ENCODE measurements at regions not wholly inside any gene's neighbourhood (a gene's known extent, or its start where the extent isn't known, plus 50 kb on each side); places are given as distances from the start of the nearest gene placed in this dataset.
A peak's percentile ranks its signal among the peaks of the same experiment; 100 is the strongest.
"Not testable (repeated sequence)": the region's sequence is repeated elsewhere in the genome, so short reads cannot be mapped to it uniquely, and the experiment has no call there.

DNA sequence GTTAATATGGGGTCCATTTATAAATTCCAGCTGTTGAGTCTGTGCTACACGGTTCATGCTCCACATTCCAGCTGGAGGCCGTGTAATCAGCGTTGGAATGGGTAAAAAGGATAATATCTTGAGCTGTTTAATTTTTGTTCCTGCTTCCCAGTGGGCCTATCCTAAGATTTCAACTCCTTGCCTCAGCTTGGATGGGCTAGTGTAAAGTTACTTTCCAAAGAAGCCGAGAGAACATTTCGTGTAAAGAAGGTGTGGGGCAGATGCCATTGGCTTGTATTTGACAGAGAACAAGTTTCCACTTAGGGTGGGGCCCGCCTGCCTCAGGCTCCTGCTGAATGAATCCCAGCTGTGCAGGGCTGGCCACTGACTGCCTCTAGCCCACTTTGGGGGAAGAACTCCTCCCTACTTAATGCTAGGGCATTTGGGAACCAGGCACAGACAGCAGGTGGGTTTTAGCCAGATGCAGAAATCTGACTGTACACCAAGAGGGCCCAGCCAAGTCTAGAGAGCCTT is 125.9 kb upstream of the LYZL2 start:
- intact Hi-C loops (cut with micrococcal nuclease) = no loop called here
- no peaks in the 10 kb centered on the region for H3K27me3 Mint-ChIP-seq
- peaks cover 29% of the 10 kb centered on the region for H3K4me1 Mint-ChIP-seq
- H3K27ac Mint-ChIP-seq = no peak overlapping the region
- peaks cover 8% of the 10 kb centered on the region for H3K9me3 Mint-ChIP-seq
- DNase-seq = no peak
- no peaks in the 10 kb centered on the region for H3K36me3 Mint-ChIP-seq (ENCODE audit: low read depth)
- no peak overlapping the region for H3K4me3 Mint-ChIP-seq

DNA sequence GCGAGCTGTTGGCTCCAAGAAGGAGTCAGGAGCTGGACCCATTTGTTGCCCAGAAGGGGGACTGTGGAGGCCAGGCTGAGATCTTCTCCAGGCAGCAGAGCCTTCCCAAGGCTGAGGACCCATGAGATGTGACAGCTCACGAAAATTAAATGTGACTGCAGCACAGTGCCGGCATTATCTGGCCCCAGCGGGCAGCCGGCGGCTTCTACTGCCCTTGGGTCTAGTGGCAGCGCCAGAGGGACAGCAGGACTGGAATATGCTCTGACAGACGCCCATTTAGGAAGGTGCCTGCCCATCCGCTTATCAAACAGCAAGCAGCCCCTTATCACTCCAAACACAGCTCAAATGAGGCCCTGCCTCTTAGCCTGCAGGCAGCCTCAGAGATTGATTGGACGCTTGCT is 122.9 kb upstream of the LYZL2 start:
- H3K4me1 Mint-ChIP-seq = peaks cover 40% of the 10 kb centered on the region
- intact Hi-C loops (cut with micrococcal nuclease) = no loop called here

DNA sequence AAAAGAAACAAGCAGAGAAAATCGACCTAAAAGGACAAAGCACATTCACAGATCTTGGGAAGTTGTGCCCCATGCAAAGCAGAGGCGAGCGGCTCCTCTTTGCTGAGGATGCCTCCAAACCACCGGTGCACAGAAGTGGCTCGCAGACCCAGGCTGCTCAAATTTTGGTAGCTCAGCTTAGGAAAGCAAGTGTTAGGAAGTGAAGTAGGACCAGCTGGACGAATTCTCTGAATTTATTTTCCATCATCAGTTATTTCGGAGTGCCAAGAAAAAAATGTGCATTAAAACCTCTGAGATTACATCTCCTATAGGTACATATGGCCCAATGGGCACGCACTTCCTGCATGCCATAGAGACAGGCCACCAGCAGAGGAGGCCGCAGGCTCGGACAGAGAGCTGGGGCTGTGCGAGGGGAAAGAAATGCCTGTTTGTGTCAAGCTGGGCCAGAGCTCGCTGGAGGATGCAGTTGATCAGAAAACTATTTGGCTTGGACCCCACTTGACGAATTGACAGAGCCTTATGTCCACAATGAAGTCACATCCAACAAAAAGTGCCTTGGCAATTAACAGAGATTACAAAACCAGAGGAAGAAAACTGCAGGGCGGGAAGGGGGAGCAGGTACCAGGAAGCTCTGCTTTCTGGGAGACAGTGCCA is 122.3 kb upstream of the LYZL2 start:
- Mint-ChIP-seq H3K4me3 (peak overlapping the region; percentile 53), H3K4me1 (peaks cover 45% of the 10 kb centered on the region), H3K9me3 (peaks cover 4% of the 10 kb centered on the region), H3K27ac (peak overlapping the region; percentile 59), H3K27me3 (no peaks in the 10 kb centered on the region), H3K36me3 (ENCODE audit: low read depth) (peaks cover 3% of the 10 kb centered on the region)
- intact Hi-C loops (cut with micrococcal nuclease) = loop anchor here (2.0 kb wide), 1 partner anchor 15 kb away; no protein-coding TSS in a partner anchor
- no peak for DNase-seq

More for the DNA sequence above, 122.9 kb upstream of the LYZL2 start:
- Mint-ChIP-seq H3K27ac (peak overlapping the region; percentile 59), H3K36me3 (ENCODE audit: low read depth) (peaks cover 3% of the 10 kb centered on the region), H3K27me3 (no peaks in the 10 kb centered on the region), H3K4me3 (no peak overlapping the region), H3K9me3 (peaks cover 4% of the 10 kb centered on the region)
- no peak for DNase-seq

DNA sequence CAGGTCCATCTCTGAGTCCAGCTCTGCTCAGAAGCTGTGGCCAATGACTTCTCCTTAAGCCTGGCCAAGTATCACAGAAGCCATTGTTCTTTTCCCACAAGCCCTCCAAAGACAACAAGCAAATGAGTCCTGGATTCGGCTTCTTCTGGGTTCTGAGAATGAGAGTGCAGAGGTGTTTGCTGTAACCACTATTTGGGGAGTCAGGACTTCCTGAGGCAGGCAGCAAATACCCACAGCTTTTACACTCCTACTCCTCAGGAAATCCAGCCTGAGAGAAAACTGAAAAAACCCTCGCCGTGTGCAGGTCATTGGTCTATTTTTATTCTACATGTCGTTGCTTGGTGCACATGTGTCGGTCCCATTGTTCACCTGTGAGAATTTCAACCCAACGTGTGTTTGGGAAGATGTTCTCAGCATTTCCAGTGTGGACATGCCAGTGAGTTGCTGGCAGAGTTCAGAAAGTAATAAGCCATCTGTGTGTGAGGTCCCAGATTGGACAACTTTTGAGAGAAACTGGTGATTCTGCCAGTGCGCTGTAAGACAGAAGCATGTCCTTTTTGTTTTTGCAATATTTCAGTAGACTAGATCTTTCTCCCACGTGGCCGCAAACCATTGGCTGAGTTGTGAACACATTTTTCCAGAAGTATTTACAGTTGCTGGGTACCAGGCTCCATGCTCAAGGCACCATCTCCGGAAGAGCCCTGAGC is 121.6 kb upstream of the LYZL2 start:
- H3K9me3 Mint-ChIP-seq = no peaks in the 10 kb centered on the region
- H3K4me3 Mint-ChIP-seq = peak overlapping the region; percentile 53
- peak overlapping the region; percentile 59 for H3K27ac Mint-ChIP-seq
- H3K36me3 Mint-ChIP-seq (ENCODE audit: low read depth) = peaks cover 3% of the 10 kb centered on the region
- no peaks in the 10 kb centered on the region for H3K27me3 Mint-ChIP-seq
- peaks cover 45% of the 10 kb centered on the region for H3K4me1 Mint-ChIP-seq
- peak; percentile 72 for DNase-seq
- intact Hi-C loops (cut with micrococcal nuclease) = loop anchor here (2.0 kb wide), 1 partner anchor 14 kb away; no protein-coding TSS in a partner anchor

DNA sequence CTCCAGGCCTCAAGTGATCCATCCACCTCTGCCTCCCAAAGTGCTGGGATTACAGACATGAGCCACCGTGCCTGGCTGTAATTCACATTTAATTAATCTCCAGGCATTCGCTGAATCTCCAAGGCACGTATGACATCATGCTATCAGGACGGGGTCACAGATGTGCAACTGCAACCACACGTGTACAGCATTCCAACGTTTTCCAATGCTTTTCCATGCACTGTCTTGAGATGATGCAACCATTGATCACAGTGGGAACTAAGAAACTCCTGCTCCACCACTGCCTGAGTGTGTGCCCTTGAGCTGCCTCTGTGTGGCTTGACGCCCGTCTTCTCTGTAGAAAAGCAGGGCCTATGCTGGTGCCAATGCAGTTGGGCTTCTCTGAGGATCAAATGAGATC is 119.8 kb upstream of the LYZL2 start:
- H3K9me3 Mint-ChIP-seq = no peaks in the 10 kb centered on the region
- H3K4me3 Mint-ChIP-seq = no peak overlapping the region
- H3K36me3 Mint-ChIP-seq (ENCODE audit: low read depth) = peaks cover 3% of the 10 kb centered on the region
- no peaks in the 10 kb centered on the region for H3K27me3 Mint-ChIP-seq
- no peak for DNase-seq
- H3K27ac Mint-ChIP-seq = peak overlapping the region; percentile 14
- peaks cover 49% of the 10 kb centered on the region for H3K4me1 Mint-ChIP-seq
- intact Hi-C loops (cut with micrococcal nuclease) = no loop called here

DNA sequence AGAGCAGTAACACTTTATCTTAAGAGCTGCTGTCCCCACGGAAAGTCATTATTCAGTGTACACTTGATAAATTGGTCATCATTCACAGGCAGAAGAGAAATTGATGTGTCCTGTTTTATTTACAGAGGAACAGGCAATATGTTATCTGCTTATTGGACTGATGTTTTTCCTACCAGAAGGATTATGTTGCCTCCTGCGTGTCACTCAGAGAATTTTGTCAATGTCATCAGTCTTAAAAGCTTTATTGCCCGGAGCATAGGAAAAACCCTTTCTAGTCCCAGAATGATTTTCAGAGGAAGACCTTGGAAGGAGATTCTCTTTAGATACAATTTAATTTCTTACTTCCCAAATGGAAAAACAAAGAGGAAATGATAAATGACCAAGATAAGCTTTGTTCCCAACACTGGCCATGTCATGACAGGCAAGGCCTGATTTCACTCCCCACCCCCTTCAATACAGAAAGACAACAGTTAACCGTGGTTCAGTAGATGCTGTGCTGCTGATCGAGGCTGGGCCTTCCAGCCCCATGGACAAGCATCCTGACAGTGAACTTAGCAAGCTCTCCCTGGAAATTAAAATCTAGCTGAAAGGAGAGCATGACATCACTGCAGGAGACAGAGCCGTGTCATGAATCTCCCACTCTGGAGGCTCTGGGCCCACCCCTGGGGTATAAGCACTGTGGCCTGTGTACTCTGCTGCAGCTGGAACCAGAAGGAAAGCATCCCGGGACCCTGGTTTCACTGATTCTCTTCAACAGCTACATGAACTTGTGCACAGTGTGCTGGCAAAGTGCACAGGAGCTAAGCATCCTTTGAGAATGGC is 118.8 kb upstream of the LYZL2 start:
- Mint-ChIP-seq H3K27me3 (no peaks in the 10 kb centered on the region), H3K9me3 (no peaks in the 10 kb centered on the region), H3K4me1 (peaks cover 49% of the 10 kb centered on the region), H3K4me3 (peak overlapping the region; percentile 32), H3K27ac (peak overlapping the region; percentile 81), H3K36me3 (ENCODE audit: low read depth) (peaks cover 3% of the 10 kb centered on the region)
- no peak for DNase-seq
- intact Hi-C loops (cut with micrococcal nuclease) = no loop called here

DNA sequence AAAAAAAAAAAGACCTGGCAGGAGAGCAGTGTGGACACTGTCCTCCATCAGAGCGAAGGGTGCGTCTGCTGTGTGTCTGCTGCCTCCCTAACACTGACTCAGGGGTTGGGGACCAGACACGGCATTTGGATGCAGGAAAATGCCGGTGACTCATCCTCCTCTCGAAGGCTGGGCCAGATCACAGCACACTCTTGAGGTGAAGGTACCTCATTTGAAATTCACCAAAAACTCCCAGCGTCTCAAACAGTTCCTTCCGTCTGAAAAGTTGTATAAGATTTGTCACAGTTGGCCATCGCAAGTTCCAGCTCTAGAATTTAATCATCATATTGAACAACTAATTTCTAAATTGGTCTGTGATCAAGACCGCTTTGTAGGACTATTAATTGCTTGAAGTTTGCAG is 118.1 kb upstream of the LYZL2 start:
- Mint-ChIP-seq H3K4me1 (peaks cover 54% of the 10 kb centered on the region), H3K4me3 (peak overlapping the region; percentile 32)
- DNase-seq = peak; percentile 76

DNA sequence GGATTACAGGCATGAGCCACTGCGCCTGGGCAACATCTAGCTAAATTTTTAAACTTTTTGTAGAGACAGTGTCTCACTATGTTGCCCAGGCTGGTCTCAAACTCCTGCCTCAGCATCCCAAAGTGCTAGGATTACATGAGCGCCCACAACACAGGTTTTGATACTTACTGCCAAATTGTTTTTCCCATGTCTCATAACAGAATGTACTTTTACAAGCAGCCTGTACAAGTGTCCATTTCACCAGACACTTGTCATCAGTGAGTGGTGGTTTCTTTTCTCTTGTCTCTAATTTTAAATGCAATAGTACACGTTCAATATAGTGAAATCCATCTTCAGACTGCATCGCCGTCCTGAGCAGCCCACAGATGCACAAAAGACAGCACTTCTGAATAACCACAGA is 116.4 kb upstream of the LYZL2 start:
- Mint-ChIP-seq H3K27ac (peak overlapping the region; percentile 34), H3K27me3 (no peaks in the 10 kb centered on the region), H3K9me3 (peaks cover 6% of the 10 kb centered on the region), H3K4me3 (no peak overlapping the region), H3K36me3 (ENCODE audit: low read depth) (peaks cover 3% of the 10 kb centered on the region), H3K4me1 (peaks cover 50% of the 10 kb centered on the region)
- intact Hi-C loops (cut with micrococcal nuclease) = no loop called here
- DNase-seq = no peak

More for the DNA sequence above, 118.1 kb upstream of the LYZL2 start:
- Mint-ChIP-seq H3K27ac (peak overlapping the region; percentile 81), H3K27me3 (no peaks in the 10 kb centered on the region), H3K36me3 (ENCODE audit: low read depth) (peaks cover 3% of the 10 kb centered on the region), H3K9me3 (no peaks in the 10 kb centered on the region)
- intact Hi-C loops (cut with micrococcal nuclease) = loop anchor here (1.0 kb wide), 1 partner anchor 65 kb away; no protein-coding TSS in a partner anchor

DNA sequence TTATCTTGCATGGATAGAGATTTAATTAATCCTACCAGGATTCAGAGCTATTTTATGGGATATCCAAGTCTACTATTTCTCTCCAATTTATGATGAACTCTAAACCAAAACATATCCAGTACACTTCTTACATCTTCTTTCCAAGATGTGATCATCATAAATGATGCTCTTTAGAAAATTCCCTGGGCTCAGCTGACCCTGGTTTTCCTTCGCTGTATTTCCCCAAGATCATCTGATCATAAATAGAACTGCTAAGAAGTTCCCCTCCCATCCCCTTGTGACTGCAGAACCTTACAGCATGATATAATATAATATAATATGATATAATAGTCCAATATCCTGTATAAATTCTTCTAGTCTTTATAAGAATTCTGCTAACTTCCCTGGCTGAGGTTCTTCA is 114.6 kb upstream of the LYZL2 start:
- Mint-ChIP-seq H3K4me3 (no peak overlapping the region), H3K27me3 (no peaks in the 10 kb centered on the region), H3K4me1 (peaks cover 36% of the 10 kb centered on the region), H3K27ac (no peak overlapping the region), H3K9me3 (peaks cover 6% of the 10 kb centered on the region), H3K36me3 (ENCODE audit: low read depth) (peaks cover 3% of the 10 kb centered on the region)
- DNase-seq = no peak
- intact Hi-C loops (cut with micrococcal nuclease) = no loop called here

DNA sequence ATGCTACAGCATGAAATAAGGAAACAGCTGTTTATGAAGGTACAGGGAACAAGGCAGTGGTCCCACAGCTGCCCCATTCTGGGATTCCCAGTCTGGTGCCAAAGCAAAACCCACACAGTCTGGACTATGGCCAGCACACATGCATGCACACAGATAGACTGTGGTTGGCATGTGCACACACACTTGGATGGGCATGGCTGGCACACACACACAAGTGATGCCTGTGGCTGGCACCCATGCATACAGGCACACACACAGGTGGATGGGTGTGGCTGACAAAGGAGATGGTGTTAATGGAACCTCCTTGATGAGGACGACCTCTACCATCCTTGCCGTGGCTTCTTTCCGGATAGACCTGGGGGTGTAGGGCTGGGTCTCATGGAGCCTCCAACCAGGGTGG is 114.0 kb upstream of the LYZL2 start:
- H3K27ac Mint-ChIP-seq = no peak overlapping the region
- no peaks in the 10 kb centered on the region for H3K27me3 Mint-ChIP-seq
- H3K4me3 Mint-ChIP-seq = no peak overlapping the region
- peaks cover 3% of the 10 kb centered on the region for H3K36me3 Mint-ChIP-seq (ENCODE audit: low read depth)
- H3K4me1 Mint-ChIP-seq = peaks cover 32% of the 10 kb centered on the region
- intact Hi-C loops (cut with micrococcal nuclease) = no loop called here
- H3K9me3 Mint-ChIP-seq = peaks cover 6% of the 10 kb centered on the region
- no peak for DNase-seq

DNA sequence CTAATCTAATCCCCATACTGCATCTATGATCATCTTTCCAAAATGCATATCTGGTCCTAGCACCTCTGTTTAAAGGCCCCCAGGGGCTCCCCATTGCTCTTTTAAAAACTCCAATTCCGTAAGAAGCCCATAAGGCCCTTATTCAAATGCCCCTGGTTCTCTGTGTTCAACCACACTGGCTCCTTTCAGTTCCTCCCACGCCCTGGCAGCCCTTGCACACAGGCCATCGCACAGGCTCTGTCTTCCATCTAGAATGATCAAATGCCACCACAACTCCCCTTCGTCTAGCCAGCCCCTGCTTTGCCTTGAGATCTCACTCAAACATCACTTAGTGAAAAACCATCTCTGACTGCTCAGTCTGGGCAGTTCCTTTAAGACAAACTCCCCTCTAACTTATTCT is 112.9 kb upstream of the LYZL2 start:
- H3K4me1 Mint-ChIP-seq = peaks cover 24% of the 10 kb centered on the region
- H3K9me3 Mint-ChIP-seq = peaks cover 6% of the 10 kb centered on the region
- H3K27me3 Mint-ChIP-seq = no peaks in the 10 kb centered on the region
- peak overlapping the region; percentile 56 for H3K27ac Mint-ChIP-seq
- DNase-seq = no peak
- intact Hi-C loops (cut with micrococcal nuclease) = no loop called here
- H3K4me3 Mint-ChIP-seq = no peak overlapping the region
- no peaks in the 10 kb centered on the region for H3K36me3 Mint-ChIP-seq (ENCODE audit: low read depth)

DNA sequence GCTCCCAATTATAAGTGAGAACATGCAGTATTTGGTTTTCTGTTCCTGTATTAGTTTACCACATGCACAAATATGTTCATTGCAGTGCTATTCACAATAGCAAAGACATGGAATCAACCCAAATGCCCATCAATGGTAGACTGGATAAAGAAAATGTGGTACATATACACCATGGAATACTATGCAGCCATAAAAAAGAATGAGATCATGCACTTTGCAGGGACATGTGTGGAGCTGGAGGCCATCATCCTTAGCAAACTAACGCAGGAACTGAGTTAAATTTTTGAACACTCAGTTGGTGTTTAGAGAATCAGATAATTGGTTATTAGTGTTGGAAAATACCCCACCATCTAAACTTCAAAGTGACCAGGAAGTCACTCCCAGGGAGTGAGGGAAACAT is 111.2 kb upstream of the LYZL2 start:
- H3K27ac Mint-ChIP-seq; H3K9me3 Mint-ChIP-seq; H3K4me3 Mint-ChIP-seq; DNase-seq; H3K36me3 Mint-ChIP-seq (ENCODE audit: low read depth); intact Hi-C loops (cut with micrococcal nuclease); H3K27me3 Mint-ChIP-seq: not testable (repeated sequence)
- peaks cover 27% of the 10 kb centered on the region for H3K4me1 Mint-ChIP-seq

DNA sequence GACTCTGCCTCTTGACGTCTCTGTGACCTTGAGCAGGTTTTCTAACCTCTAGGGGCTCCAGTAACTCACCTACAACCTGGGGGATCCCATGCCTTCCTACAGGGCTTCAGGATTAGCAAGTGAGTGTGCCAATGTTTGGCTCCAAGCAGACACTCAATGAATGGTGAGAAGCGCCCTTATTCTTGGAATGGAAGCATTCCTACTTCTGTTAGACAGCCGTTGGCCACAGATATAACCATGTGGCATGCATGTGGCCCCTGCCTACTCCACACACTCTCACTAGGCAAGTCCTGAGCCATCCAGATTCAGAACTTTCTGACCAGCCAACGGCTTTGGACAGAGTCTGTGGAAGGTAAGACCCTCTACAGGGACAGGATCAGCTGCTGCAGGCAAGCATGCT is 108.9 kb upstream of the LYZL2 start:
- no peak overlapping the region for H3K27ac Mint-ChIP-seq
- no peak overlapping the region for H3K4me3 Mint-ChIP-seq
- intact Hi-C loops (cut with micrococcal nuclease) = no loop called here
- no peak for DNase-seq
- peaks cover 34% of the 10 kb centered on the region for H3K4me1 Mint-ChIP-seq
- H3K36me3 Mint-ChIP-seq (ENCODE audit: low read depth) = peaks cover 3% of the 10 kb centered on the region
- H3K9me3 Mint-ChIP-seq = peaks cover 9% of the 10 kb centered on the region
- H3K27me3 Mint-ChIP-seq = no peaks in the 10 kb centered on the region
